GM12865 (cell line): ENCODE measurements at regions not wholly inside any gene's neighbourhood (a gene's known extent, or its start where the extent isn't known, plus 50 kb on each side); places are given as distances from the start of the nearest gene placed in this dataset.
"Not testable (repeated sequence)": the region's sequence is repeated elsewhere in the genome, so short reads cannot be mapped to it uniquely, and the experiment has no call there.

Source experiments
- DNase-seq: peaks from one replicate; pipeline ENCODE4 v3.0.0; 2010; ENCODE audit warnings: low read depth
- H3K4me3 ChIP-seq: 2 replicates; pipeline ENCODE4 v1.5.1; 2011; ENCODE audit warnings: mild to moderate bottlenecking, low read depth, low read length, control low read depth
- CTCF ChIP-seq: IDR thresholded peaks from 2 replicates; pipeline ENCODE4 v1.5.1; 2011; ENCODE audit warnings: low read length, control low read depth, low read depth, inconsistent platforms; ENCODE audit not compliant: insufficient read depth; ENCODE audit errors: missing control alignments

- no peak for DNase-seq
- no peak for TF ChIP-seq CTCF
- no peak overlapping the region for H3K4me3 ChIP-seq
Measured at GRCh38 chrX:77298790-77299189, 148.4 kb upstream of the FGF16 start.

- no peak overlapping the region for H3K4me3 ChIP-seq
- DNase-seq: no peak
- no peak for TF ChIP-seq CTCF
Measured at GRCh38 chrX:77299549-77299948, 147.6 kb upstream of the FGF16 start.

- no peak for TF ChIP-seq CTCF
- no peak for DNase-seq
- no peak overlapping the region for H3K4me3 ChIP-seq
Measured at GRCh38 chrX:77342004-77342403, 105.2 kb upstream of the FGF16 start.

DNA sequence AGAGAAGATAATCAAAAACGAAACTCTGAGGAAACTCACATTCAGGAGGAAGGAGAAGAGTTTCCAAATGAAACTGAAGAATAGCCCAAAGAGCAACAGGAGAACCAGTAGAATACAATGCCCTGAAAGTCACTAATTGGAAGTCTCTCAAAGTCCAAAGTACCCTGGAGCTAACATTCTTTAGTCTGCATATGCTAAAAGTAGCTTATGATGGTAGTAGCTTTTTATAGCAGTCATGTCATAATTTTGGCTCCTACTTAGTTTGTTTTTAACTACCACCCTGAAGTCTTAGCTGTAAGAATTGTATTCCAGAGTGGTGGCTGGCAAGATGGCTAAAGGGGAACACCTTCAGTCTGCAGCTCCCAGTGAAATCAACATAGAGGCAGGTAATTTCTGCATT is 100.3 kb upstream of the FGF16 start:
- no peak for DNase-seq
- no peak for TF ChIP-seq CTCF
- H3K4me3 ChIP-seq: no peak overlapping the region

GRCh38 chrX:77347572-77347971 is 99.6 kb upstream of the FGF16 start:
- no peak for TF ChIP-seq CTCF
- no peak overlapping the region for H3K4me3 ChIP-seq
- no peak for DNase-seq

GRCh38 chrX:77389891-77390290 is 57.3 kb upstream of the FGF16 start:
- no peak overlapping the region for H3K4me3 ChIP-seq
- DNase-seq: no peak
- TF ChIP-seq CTCF: no peak

DNA sequence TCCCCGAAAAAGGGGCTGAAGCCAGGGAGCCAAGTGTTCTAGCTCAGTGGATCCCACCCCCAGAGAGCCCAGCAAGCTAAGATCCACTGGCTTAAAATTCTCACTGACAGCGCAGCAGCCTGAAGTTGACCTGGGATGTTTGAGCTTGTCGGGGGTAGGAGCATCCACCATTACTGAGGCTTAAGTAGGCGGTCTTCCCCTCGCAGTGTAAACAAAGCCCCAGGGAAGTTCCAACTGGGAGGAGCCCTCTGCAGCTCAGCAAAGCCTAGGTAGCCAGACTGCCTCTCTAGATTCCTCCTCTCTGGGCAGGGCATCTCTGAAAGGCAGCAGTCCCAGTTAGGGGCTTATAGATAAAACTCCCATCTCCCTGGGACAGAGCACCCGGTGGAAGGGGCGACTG is 56.8 kb upstream of the FGF16 start:
- H3K4me3 ChIP-seq, DNase-seq: not testable (repeated sequence)

GRCh38 chrX:77396781-77397180 is 50.4 kb upstream of the FGF16 start:
- no peak for DNase-seq
- no peak for TF ChIP-seq CTCF
- no peak overlapping the region for H3K4me3 ChIP-seq
